Activated T-cell treated with anti-CD3 and anti-CD28 coated beads, Interleukin-2, amount 50 U/mL, for 48 hours (primary cell): ENCODE measurements at regions not wholly inside any gene's neighbourhood (a gene's known extent, or its start where the extent isn't known, plus 50 kb on each side); places are given as distances from the start of the nearest gene placed in this dataset.

ENCODE experiments used
- DNase-seq, 2 experiments: peaks; one replicate each; pipeline ENCODE4 v3.0.0-alpha.2; 2020

- no peak for DNase-seq
Observed at GRCh38 chr1:2920421-2921015, 100.7 kb upstream of the ACTRT2 start.

GRCh38 chr1:2921970-2922686, 99.1 kb upstream of the ACTRT2 start:
- peak; percentile 58 to 63 for DNase-seq

- DNase-seq: no peak
Observed at GRCh38 chr1:2923351-2923750, 97.9 kb upstream of the ACTRT2 start.

GRCh38 chr1:2925291-2925690, 96.0 kb upstream of the ACTRT2 start:
- no peak for DNase-seq

- DNase-seq: no peak
Observed at GRCh38 chr1:2925918-2926317, 95.3 kb upstream of the ACTRT2 start.

- no peak for DNase-seq
Observed at GRCh38 chr1:2926447-2927055, 94.7 kb upstream of the ACTRT2 start.

GRCh38 chr1:2927393-2928360, 93.6 kb upstream of the ACTRT2 start:
- DNase-seq: no peak

GRCh38 chr1:2928366-2929325, 92.6 kb upstream of the ACTRT2 start:
- no peak for DNase-seq

- no peak for DNase-seq
Observed at GRCh38 chr1:2929335-2929734, 91.9 kb upstream of the ACTRT2 start.

- no peak for DNase-seq
Observed at GRCh38 chr1:2930016-2930815, 91.1 kb upstream of the ACTRT2 start.

GRCh38 chr1:2930913-2931723, 90.1 kb upstream of the ACTRT2 start:
- no peak for DNase-seq

GRCh38 chr1:2931724-2932401, 89.4 kb upstream of the ACTRT2 start:
- no peak for DNase-seq

- no peak for DNase-seq
Observed at GRCh38 chr1:2932671-2933350, 88.5 kb upstream of the ACTRT2 start.

- DNase-seq: no peak
Observed at GRCh38 chr1:2933431-2934155, 87.7 kb upstream of the ACTRT2 start.

- no peak for DNase-seq
Observed at GRCh38 chr1:2934156-2934540, 87.1 kb upstream of the ACTRT2 start.

GRCh38 chr1:2934642-2935081, 86.6 kb upstream of the ACTRT2 start:
- no peak for DNase-seq

- DNase-seq: no peak
Observed at GRCh38 chr1:2935184-2935583, 86.1 kb upstream of the ACTRT2 start.

GRCh38 chr1:2935751-2936390, 85.4 kb upstream of the ACTRT2 start:
- DNase-seq: no peak
